WI38 (cell line): ENCODE measurements at regions not wholly inside any gene's neighbourhood (a gene's known extent, or its start where the extent isn't known, plus 50 kb on each side); places are given as distances from the start of the nearest gene placed in this dataset.

Experiments
- H3K4me3 ChIP-seq: 2 replicates; pipeline ENCODE4 v1.5.1; 2011; ENCODE audit warnings: low read depth, mild to moderate bottlenecking, control low read depth, low read length
- CTCF ChIP-seq: IDR thresholded peaks from 2 replicates; pipeline ENCODE4 v1.5.1; 2012; ENCODE audit warnings: low read depth, mild to moderate bottlenecking, control low read depth, low read length

DNA sequence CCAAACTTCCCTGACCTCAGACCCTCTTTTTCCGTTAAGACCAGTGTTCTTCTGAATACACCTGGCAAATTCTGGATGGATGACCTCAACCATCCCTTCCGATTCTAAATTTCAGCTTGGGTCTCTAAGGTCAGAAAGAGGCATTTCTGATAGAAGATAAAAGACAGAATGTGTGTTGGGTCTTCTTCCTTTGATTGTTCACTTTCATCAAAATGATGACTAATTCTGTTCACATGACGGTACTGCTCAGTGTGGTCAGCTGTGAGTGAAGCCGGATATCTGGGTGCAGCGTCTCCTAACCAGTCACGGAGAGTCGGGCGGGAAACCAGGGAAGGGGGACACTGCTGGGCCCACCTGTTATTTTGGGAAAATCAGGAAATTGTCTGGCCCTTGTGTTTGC lies 151.6 kb upstream of the NAV2 start:
- no peak for TF ChIP-seq CTCF

DNA sequence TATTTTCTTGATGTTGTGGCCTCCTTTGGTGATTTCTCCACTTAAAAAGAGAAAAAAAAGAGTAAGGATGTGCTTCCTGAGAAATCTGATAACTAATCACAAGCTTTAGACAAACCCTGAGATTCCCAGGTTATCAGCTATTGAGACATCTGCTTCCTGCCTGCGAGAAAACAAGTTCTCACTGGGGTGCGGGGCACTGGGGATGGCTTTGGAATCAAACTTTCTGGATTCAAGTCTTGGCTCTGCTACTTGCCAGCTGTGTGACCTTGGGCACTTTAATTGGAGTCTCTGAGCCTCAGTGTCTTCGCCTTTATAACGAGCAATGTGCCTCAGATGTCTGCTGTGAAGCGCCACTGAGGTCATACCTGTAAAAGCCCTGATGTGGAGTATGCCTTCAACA lies 152.5 kb upstream of the NAV2 start:
- no peak overlapping the region for H3K4me3 ChIP-seq
- TF ChIP-seq CTCF, result no peak

More for the DNA sequence above, 151.6 kb upstream of the NAV2 start:
- no peak overlapping the region for H3K4me3 ChIP-seq

- no peak overlapping the region for H3K4me3 ChIP-seq
- no peak for TF ChIP-seq CTCF
These were observed 152.9 kb upstream of the NAV2 start for GRCh38 chr11:19559746-19560145.

GRCh38 chr11:19558189-19558986 lies 154.2 kb upstream of the NAV2 start:
- H3K4me3 ChIP-seq, result no peak overlapping the region
- no peak for TF ChIP-seq CTCF

DNA sequence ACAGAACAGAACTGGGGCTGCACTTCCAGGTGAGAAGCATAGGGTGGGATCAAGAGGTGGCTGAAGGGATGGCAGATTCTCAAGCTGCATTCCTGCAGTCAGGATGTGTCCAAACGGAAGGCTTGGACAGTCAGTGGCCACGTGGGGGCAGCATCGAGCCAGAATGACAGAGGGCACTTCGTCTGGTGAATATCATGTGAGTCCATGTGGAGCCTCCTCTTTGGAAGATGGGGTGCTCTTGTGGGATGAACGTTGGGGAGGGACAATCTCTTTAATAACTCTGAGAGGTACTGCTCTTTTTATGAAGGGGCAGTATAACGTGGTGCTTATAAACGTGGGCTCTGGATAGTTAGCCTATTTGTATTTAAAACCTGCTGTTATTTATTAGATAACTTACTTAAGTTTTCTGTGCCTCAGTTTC lies 154.9 kb upstream of the NAV2 start:
- no peak overlapping the region for H3K4me3 ChIP-seq
- TF ChIP-seq CTCF, result peak; percentile 81

GRCh38 chr11:19557185-19557584 lies 155.5 kb upstream of the NAV2 start:
- TF ChIP-seq CTCF, result no peak
- no peak overlapping the region for H3K4me3 ChIP-seq

GRCh38 chr11:19555266-19555665 lies 157.4 kb upstream of the NAV2 start:
- H3K4me3 ChIP-seq, result no peak overlapping the region
- no peak for TF ChIP-seq CTCF
